22Rv1 (cell line): ENCODE measurements at regions not wholly inside any gene's neighbourhood (a gene's known extent, or its start where the extent isn't known, plus 50 kb on each side); places are given as distances from the start of the nearest gene placed in this dataset.

ENCODE experiments used
- ZFX ChIP-seq: fragments of 450-650 bp; IDR thresholded peaks from 2 replicates; pipeline ENCODE4 v1.6.1; 2017; ENCODE audit warnings: antibody characterized with exemption, borderline replicate concordance
- TF ChIP-seq, protein P1 (sequence below): fragments of 450-650 bp; IDR thresholded peaks from 2 replicates; pipeline ENCODE4 v1.5.1; 2017; ENCODE audit warnings: mild to moderate bottlenecking

- TF ChIP-seq, protein P1, sequence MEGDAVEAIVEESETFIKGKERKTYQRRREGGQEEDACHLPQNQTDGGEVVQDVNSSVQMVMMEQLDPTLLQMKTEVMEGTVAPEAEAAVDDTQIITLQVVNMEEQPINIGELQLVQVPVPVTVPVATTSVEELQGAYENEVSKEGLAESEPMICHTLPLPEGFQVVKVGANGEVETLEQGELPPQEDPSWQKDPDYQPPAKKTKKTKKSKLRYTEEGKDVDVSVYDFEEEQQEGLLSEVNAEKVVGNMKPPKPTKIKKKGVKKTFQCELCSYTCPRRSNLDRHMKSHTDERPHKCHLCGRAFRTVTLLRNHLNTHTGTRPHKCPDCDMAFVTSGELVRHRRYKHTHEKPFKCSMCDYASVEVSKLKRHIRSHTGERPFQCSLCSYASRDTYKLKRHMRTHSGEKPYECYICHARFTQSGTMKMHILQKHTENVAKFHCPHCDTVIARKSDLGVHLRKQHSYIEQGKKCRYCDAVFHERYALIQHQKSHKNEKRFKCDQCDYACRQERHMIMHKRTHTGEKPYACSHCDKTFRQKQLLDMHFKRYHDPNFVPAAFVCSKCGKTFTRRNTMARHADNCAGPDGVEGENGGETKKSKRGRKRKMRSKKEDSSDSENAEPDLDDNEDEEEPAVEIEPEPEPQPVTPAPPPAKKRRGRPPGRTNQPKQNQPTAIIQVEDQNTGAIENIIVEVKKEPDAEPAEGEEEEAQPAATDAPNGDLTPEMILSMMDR = no peak
- TF ChIP-seq ZFX = no peak
Measured at GRCh38 chr13:91145571-91146205, 201.8 kb upstream of the MIR17HG start.
